HG02763 (cell line): ENCODE measurements at regions not wholly inside any gene's neighbourhood (a gene's known extent, or its start where the extent isn't known, plus 50 kb on each side); places are given as distances from the start of the nearest gene placed in this dataset.

ENCODE experiments used
- ATAC-seq: cut with Tn5 transposase; IDR thresholded peaks from one replicate; pipeline ENCODE4 v1.9.1; 2021; ENCODE audit warnings: mild to moderate bottlenecking, moderate library complexity; ENCODE audit not compliant: unreplicated experiment

- no peak for ATAC-seq
These were observed 139.9 kb downstream of the GADD45G start for GRCh38 chr9:89744730-89745129.

DNA sequence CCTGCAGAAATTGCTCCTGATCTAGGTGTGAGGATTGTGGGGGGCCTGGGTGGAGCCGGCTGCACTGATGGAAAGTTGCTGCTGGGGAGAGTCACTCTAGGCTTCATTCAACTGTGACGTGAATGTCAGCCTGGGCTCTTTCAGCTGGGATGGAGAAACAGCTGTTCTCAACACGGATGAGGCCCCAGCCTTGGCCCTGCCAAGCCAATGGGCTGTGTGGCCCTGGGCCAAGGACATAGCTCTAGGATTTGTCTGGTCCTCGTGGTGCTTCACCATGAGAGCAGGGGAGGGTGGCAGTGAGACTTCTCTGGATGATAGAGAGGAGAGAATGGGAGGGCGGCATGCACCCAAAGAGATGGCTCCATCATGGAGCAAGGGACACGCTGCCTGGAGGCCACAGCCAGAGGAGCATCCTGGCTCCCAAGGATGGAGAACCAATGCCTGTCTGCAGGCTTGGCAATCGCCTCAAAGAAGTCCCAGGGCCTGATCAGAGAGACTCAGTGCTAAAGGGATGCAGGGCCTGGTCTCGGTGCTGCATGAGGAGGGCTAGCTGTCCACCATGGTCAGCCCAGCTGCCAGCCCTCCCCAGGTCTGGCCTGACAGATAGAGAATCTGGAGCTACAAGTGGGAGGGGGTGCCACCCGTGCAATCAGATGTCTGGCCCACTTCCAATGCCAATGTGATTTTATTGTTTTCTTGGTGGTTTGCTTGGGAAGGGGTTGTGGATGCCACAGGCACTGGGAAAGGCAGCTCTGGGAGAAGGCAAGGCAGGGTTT lies 141.0 kb downstream of the GADD45G start:
- ATAC-seq = no peak

DNA sequence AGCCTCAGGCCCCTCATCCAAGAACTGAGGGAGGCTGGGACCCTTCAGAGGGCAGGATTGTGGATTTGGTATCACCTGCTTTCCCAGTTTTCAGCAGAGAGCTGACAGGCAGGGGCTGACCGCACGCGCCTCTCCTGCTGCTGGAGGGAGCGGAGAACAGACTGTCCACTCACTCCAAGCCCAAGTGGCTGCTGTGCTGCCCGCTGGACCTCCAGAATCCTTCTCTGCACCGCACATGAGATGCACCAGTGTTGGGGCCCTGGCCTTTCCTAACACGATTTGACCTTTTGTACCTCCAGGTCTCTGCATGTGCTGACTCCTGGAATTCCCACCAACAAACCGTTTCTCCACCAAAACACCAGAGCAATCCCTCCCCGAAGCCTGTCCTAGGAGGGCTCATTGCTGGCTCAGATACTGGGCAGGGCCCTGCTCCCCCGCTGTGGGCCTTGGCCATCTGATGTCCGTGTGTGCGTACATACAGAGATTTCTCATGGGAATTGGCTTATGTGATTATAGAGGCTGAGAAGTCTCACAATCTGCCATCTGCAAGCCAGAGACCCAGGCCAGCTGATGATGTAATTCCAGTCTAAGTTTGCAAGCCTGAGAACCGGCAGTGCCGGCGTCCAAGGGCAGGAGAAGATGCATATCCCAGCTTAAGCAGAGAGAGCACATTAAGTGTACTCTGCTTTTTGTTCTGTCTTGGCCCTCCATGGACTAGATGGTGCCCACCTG lies 141.7 kb downstream of the GADD45G start:
- ATAC-seq = no peak

DNA sequence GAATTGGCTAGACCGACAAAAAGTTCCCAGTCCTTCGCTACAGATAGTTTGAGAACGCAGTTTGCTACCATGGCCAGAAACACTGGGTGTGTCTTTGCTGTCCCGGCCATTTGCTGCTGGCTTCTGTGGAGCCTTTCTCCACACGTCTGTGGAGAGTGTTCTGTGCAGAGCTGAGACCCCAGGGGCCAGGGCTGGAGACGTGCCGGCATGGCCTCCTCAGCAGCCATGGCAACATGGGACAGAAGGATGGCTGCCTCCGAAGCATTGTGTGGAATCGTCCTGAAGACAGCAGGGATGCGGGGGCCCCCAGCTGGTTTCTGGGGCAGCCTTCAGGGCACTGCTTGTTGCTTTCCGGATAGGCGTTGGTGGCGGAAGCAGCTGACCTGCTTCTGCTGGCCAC lies 142.8 kb downstream of the GADD45G start:
- no peak for ATAC-seq

GRCh38 chr9:89748021-89748670 lies 143.3 kb downstream of the GADD45G start:
- ATAC-seq = no peak

DNA sequence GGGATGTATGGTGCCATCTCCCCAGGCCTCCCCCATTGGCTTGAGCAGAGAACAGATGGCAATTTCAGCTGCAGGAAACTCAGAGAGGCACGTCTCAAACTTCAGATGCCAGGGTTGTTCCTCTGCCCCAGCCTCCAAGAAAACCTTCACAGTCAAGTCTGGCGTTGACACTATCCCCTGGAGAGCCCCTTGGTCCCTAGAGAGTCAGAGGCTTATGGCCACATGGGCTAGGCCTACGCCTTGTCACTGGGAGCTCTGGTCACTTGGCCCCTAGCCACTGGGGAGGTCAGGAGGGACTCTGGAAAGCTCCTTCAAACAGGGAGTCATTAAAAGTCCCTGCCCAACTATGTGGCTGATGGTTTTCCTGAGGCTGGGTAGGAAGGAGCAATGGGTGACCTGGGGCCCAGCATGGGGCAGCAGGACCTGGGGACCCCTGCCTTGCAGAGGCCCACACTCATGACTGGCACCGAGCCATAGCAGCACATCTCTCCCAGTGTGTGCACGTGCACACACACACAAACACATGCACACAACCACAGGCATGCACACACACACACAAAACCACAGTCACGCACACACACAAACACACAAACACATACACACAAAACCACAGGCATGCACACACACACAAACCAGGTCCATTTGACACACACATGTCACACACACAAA lies 144.2 kb downstream of the GADD45G start:
- no peak for ATAC-seq

- ATAC-seq = no peak
These were observed 144.8 kb downstream of the GADD45G start for GRCh38 chr9:89749500-89750116.

DNA sequence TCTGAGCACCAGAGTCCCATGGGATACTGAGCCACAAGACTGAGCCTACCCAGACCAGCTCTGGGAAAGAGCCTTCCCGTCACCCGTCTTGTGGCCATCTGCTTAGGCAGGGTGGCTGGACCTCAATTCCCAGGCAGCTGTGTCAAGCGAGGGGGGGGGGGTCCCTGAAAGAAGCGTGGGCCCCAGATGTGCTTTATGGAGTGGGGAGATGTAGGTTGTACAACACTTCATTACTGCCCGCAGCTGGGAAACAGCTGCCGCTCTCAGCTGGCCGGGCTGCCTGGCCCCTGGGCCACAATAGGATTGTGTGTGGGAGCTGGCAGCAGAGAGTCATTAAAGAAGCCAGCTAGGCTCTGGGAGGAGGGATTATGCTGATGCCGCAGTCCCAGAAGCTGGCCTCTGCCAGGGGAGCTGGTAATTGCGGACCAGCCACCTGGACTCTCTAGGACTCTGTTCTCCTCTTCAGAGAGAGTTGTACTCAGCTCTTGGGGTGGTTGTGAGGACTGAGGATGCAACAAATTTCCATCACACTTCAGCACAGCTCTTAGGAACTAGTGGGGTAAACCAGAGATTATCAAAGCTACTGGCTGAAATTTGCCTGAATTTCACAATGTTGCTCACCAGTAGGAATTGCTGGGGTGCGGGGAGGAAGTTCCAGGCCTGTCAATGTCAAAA lies 145.4 kb downstream of the GADD45G start:
- no peak for ATAC-seq

DNA sequence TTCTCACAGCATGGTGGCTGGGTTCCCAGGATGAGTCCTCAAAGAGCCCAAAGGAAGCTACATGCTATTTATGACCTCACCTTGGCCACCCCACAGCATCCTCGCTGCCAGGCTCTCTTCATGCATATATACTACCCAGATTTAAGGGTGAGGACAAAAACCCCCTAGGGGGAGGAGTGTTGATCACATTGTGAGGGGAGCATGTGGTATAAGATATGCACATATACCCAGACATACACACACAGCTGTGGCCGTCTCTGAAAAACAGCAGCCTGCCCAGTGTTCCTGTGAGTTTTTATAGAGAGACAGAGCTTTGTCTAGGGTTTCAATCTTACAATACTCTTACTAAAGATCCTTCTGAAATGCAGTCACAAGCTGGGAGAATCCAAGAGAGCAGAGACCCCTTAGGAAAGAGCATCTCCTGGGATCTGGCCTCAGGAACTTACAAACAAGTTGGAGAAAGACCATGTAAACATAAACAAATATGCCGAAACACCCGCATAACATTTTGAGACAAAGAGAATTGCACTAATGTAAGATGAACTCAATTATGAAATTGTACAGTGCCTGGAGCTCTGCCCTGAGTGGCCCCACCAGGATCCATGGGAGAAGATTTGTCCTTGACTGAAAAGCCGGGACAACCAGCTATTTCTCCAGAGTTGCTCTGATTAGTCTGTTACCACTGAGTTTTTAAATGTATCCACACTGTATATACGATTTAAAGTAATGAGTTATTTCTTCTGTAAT lies 146.4 kb downstream of the GADD45G start:
- no peak for ATAC-seq

GRCh38 chr9:89752154-89752553 lies 147.3 kb downstream of the GADD45G start:
- ATAC-seq = no peak

DNA sequence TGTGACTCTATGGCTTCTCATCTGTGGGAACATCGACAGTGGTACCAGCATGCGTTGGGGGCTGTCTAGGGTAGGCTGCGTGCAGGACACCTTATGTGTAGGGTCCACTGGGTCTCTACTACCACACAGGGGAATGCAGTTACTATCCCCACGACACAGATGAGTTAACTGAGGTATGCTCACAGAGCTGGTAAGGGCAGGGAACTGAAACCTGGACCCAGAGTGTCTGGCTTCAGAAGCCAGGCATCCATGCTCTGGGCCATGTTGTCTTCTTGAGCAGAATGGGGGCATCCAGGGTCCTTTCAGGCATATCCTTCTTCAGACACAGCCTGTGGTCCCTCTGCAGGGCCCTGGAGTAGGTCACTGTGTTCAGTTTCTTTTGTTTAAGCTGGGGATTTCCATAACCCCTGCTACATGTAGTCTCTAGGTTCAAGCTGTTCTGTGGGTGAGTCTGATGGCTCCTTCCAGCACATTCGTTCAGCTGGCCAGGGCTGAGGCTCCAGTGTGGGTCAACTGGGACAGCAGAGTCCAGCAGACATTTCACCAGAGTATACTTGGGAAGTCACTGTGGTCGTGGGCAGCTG lies 148.8 kb downstream of the GADD45G start:
- ATAC-seq = no peak

DNA sequence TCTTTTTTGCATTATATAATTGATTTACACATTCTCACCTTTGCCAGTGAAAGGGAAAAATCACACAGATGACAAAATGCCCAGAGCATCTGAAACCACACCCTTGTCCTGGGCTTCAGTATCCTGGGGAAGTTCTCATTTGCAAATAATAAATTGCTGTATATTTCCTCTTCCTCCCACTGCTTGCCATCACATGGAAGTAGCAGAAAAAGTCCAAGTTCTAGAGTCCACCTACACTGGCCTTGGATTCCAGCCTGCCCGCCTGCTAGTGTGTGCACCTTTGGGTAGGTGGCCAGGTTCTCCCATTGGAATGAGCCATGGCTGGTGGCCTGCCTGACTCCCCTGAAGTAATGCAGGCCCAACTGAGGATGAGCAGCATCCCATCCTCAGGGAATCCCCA lies 149.4 kb downstream of the GADD45G start:
- no peak for ATAC-seq

GRCh38 chr9:89755821-89756220 lies 151.0 kb downstream of the GADD45G start:
- no peak for ATAC-seq

- no peak for ATAC-seq
These were observed 152.2 kb downstream of the GADD45G start for GRCh38 chr9:89756891-89757537.

DNA sequence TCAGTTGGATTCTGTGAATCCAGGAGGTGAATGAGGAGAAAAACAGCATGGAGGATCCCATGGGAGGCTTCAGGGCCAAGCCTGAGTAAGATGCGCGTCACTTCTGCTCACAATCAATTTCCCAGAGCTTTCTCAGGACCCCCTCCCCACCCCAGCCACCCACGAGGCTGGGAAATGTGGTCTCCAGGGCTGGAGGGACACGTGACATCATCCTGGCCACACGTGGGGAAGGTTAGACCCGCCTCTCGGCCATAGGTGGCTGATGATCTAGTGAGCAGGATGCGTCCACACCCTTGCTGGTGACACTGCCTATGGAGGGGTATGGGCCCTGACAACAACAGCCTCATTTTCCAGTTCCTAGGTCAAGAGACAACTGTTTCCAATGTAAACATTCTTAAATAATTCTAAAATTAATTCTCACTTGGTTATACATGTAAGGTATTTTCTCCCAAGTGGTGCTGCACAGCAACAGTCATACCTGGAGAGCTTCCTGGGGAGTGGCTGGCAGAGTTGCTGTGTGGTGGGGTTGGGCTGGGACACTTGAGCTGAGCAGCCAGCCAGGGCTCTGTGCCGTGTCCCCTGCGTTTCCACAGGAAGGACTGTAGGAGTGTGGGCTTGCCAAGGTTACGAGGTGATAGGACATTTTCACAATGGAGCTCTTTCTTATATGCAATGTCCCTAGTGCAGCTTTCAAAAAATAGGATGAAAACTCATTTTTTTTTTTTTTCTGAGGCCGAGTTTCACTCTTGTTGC lies 153.1 kb downstream of the GADD45G start:
- ATAC-seq = no peak

- ATAC-seq = no peak
These were observed 154.8 kb downstream of the GADD45G start for GRCh38 chr9:89759572-89759971.

GRCh38 chr9:89760123-89760522 lies 155.3 kb downstream of the GADD45G start:
- ATAC-seq = no peak

GRCh38 chr9:89764217-89764616 lies 159.4 kb downstream of the GADD45G start:
- ATAC-seq = no peak
